Erythroblast (primary cell): ENCODE measurements at regions not wholly inside any gene's neighbourhood (a gene's known extent, or its start where the extent isn't known, plus 50 kb on each side); places are given as distances from the start of the nearest gene placed in this dataset.

ENCODE experiments used
- DNase-seq, 2 experiments: peaks; one replicate each; lab custom pipeline; 2025; lab: John Stamatoyannopoulos, UW
- GATA1 ChIP-seq: IDR thresholded peaks from 2 replicates; pipeline ENCODE4 v1.6.1; 2011; ENCODE audit warnings: low read depth, mild to moderate bottlenecking, control low read depth, low read length, moderate library complexity
- POLR2A ChIP-seq: IDR thresholded peaks from 2 replicates; pipeline ENCODE4 v1.6.1; 2011; ENCODE audit warnings: mild to moderate bottlenecking, low read length

- DNase-seq, result no peak
- TF ChIP-seq GATA1 (no peak), POLR2A (no peak)
These were observed 279.3 kb downstream of the SKIDA1 start for GRCh38 chr10:21246178-21246577.

GRCh38 chr10:21243748-21244257 lies 281.7 kb downstream of the SKIDA1 start:
- DNase-seq, result no peak
- TF ChIP-seq POLR2A (no peak), GATA1 (no peak)

- no peak for DNase-seq
- TF ChIP-seq GATA1, result no peak
These were observed 282.6 kb downstream of the SKIDA1 start for GRCh38 chr10:21242915-21243314.

GRCh38 chr10:21238717-21239116 lies 286.8 kb downstream of the SKIDA1 start:
- peak in 1 of 2 experiments; percentile 49 for DNase-seq
- TF ChIP-seq POLR2A (no peak), GATA1 (no peak)

- no peak for DNase-seq
- TF ChIP-seq POLR2A, result no peak
- no peak for TF ChIP-seq GATA1
These were observed 287.4 kb downstream of the SKIDA1 start for GRCh38 chr10:21238044-21238443.

- TF ChIP-seq POLR2A (no peak), GATA1 (no peak)
- no peak for DNase-seq
These were observed 290.7 kb downstream of the SKIDA1 start for GRCh38 chr10:21234761-21235160.

GRCh38 chr10:21230219-21230618 lies 295.3 kb downstream of the SKIDA1 start:
- no peak for DNase-seq
- TF ChIP-seq GATA1, result no peak

- TF ChIP-seq POLR2A, result no peak
- no peak for TF ChIP-seq GATA1
- no peak for DNase-seq
These were observed 307.6 kb downstream of the SKIDA1 start for GRCh38 chr10:21217748-21218367.

GRCh38 chr10:21217107-21217506 lies 308.4 kb downstream of the SKIDA1 start:
- DNase-seq, result no peak
- no peak for TF ChIP-seq POLR2A
- no peak for TF ChIP-seq GATA1

- DNase-seq, result no peak
- TF ChIP-seq POLR2A, result no peak
- no peak for TF ChIP-seq GATA1
These were observed 311.2 kb downstream of the SKIDA1 start for GRCh38 chr10:21214329-21214728.

GRCh38 chr10:21213381-21213780 lies 312.1 kb downstream of the SKIDA1 start:
- DNase-seq, result no peak
- TF ChIP-seq POLR2A, result no peak
- no peak for TF ChIP-seq GATA1

GRCh38 chr10:21212912-21213311 lies 312.6 kb downstream of the SKIDA1 start:
- TF ChIP-seq GATA1 (no peak), POLR2A (no peak)
- DNase-seq, result no peak

GRCh38 chr10:21212348-21212747 lies 313.1 kb downstream of the SKIDA1 start:
- TF ChIP-seq POLR2A (no peak), GATA1 (no peak)
- no peak for DNase-seq

GRCh38 chr10:21209495-21209894 lies 312.4 kb upstream of the NEBL start:
- DNase-seq, result no peak
- TF ChIP-seq GATA1 (no peak), POLR2A (no peak)
